ENCODE measurements at regions not wholly inside any gene's neighbourhood (a gene's known extent, or its start where the extent isn't known, plus 50 kb on each side); places are given as distances from the start of the nearest gene placed in this dataset.

- no peak overlapping the region for H3K4me3 ChIP-seq (ENCODE audit: low read depth, low read length)
- no peaks in the 10 kb centered on the region for H3K9me3 Mint-ChIP-seq (ENCODE audit: unreplicated experiment)
- CTCF ChIA-PET = no interaction called here
These were observed 592.4 kb downstream of the EPM2A start for GRCh38 chr6:145142958-145143357.

GRCh38 chr6:145143379-145143778 is 591.9 kb downstream of the EPM2A start:
- Histone ChIP-seq H3K36me3 (ENCODE audit: control insufficient read depth, insufficient read depth, low read length) (no peaks in the 10 kb centered on the region), H3K4me3 (ENCODE audit: low read depth, low read length) (no peak overlapping the region), H3K9me3 (no peaks in the 10 kb centered on the region), H3K27me3 (replicated peaks; ENCODE audit: control insufficient read depth, insufficient read depth, low read length) (no peaks in the 10 kb centered on the region), H3K4me1 (no peaks in the 10 kb centered on the region; the same call in 1 of the 2 replicates)
- TF ChIP-seq CTCF (IDR thresholded peaks at IDR 0.05; ENCODE audit: insufficient read depth in 1 of 2, low read depth in 1 of 2, low read length in 1 of 2, severe bottlenecking in 1 of 2, unreplicated experiment in 1 of 2) = no peak
- CTCF ChIA-PET = no interaction called here
- no peak for DNase-seq
- Mint-ChIP-seq H3K9me3 (ENCODE audit: unreplicated experiment) (no peaks in the 10 kb centered on the region), H3K4me1 (ENCODE audit: low read depth, unreplicated experiment) (peaks cover 7% of the 10 kb centered on the region), H3K4me3 (ENCODE audit: unreplicated experiment) (no peak overlapping the region), H3K27me3 (ENCODE audit: insufficient read depth, unreplicated experiment) (no peaks in the 10 kb centered on the region), H3K27ac (ENCODE audit: unreplicated experiment) (no peak overlapping the region), H3K36me3 (ENCODE audit: insufficient read depth, unreplicated experiment) (no peaks in the 10 kb centered on the region)
- POLR2A ChIA-PET = no interaction called here
- BruUV-seq (replicated peaks) = no TSS peak
- intact Hi-C loops (cut with micrococcal nuclease; ENCODE audit: unreplicated experiment) = no loop called here

More at GRCh38 chr6:145142958-145143357, 592.4 kb downstream of the EPM2A start:
- Histone ChIP-seq H3K4me1 (no peaks in the 10 kb centered on the region), H3K9me3 (no peaks in the 10 kb centered on the region), H3K27me3 (replicated peaks; ENCODE audit: control insufficient read depth, insufficient read depth, low read length) (no peaks in the 10 kb centered on the region), H3K36me3 (ENCODE audit: control insufficient read depth, insufficient read depth, low read length) (no peaks in the 10 kb centered on the region)
- BruUV-seq (replicated peaks) = no TSS peak
- no peaks in the 10 kb centered on the region for H3K36me3 Mint-ChIP-seq (ENCODE audit: insufficient read depth, unreplicated experiment)
- no peak for DNase-seq
- no peak overlapping the region for H3K4me3 Mint-ChIP-seq (ENCODE audit: unreplicated experiment)
- H3K27me3 Mint-ChIP-seq (ENCODE audit: insufficient read depth, unreplicated experiment) = no peaks in the 10 kb centered on the region
- intact Hi-C loops (cut with micrococcal nuclease; ENCODE audit: unreplicated experiment) = no loop called here
- POLR2A ChIA-PET = no interaction called here
- H3K4me1 Mint-ChIP-seq (ENCODE audit: low read depth, unreplicated experiment) = peaks cover 6% of the 10 kb centered on the region
- TF ChIP-seq CTCF (IDR thresholded peaks at IDR 0.05; ENCODE audit: insufficient read depth in 1 of 2, low read depth in 1 of 2, low read length in 1 of 2, severe bottlenecking in 1 of 2, unreplicated experiment in 1 of 2) = no peak
- no peak overlapping the region for H3K27ac Mint-ChIP-seq (ENCODE audit: unreplicated experiment)

- no peaks in the 10 kb centered on the region for H3K36me3 Mint-ChIP-seq (ENCODE audit: insufficient read depth, unreplicated experiment)
- BruUV-seq (replicated peaks) = no TSS peak
- Histone ChIP-seq H3K36me3 (ENCODE audit: control insufficient read depth, insufficient read depth, low read length) (no peaks in the 10 kb centered on the region), H3K4me3 (ENCODE audit: low read depth, low read length) (no peak overlapping the region), H3K27me3 (replicated peaks; ENCODE audit: control insufficient read depth, insufficient read depth, low read length) (no peaks in the 10 kb centered on the region), H3K4me1 (no peaks in the 10 kb centered on the region; the same call in 1 of the 2 replicates), H3K9me3 (no peaks in the 10 kb centered on the region)
- H3K27me3 Mint-ChIP-seq (ENCODE audit: insufficient read depth, unreplicated experiment) = no peaks in the 10 kb centered on the region
- no peak for DNase-seq
- peaks cover 13% of the 10 kb centered on the region for H3K4me1 Mint-ChIP-seq (ENCODE audit: low read depth, unreplicated experiment)
- H3K9me3 Mint-ChIP-seq (ENCODE audit: unreplicated experiment) = no peaks in the 10 kb centered on the region
- POLR2A ChIA-PET = no interaction called here
- no peak for TF ChIP-seq CTCF (IDR thresholded peaks at IDR 0.05; ENCODE audit: insufficient read depth in 1 of 2, low read depth in 1 of 2, low read length in 1 of 2, severe bottlenecking in 1 of 2, unreplicated experiment in 1 of 2)
- CTCF ChIA-PET = no interaction called here
- H3K4me3 Mint-ChIP-seq (ENCODE audit: unreplicated experiment) = no peak overlapping the region
- H3K27ac Mint-ChIP-seq (ENCODE audit: unreplicated experiment) = no peak overlapping the region
- intact Hi-C loops (cut with micrococcal nuclease; ENCODE audit: unreplicated experiment) = no loop called here
These were observed 587.8 kb downstream of the EPM2A start for GRCh38 chr6:145147559-145147958.
